Karpas-422 (cell line): ENCODE measurements at regions not wholly inside any gene's neighbourhood (a gene's known extent, or its start where the extent isn't known, plus 50 kb on each side); places are given as distances from the start of the nearest gene placed in this dataset.

ENCODE experiments used
- DNase-seq: peaks from one replicate; pipeline ENCODE4 v3.0.0-alpha.2; 2015
- H2AFZ ChIP-seq: fragments of 200-600 bp; sonication (generic); 2 replicates; pipeline ENCODE4 v1.6.1; 2014; ENCODE audit warnings: antibody characterized with exemption, low read length, mixed read lengths
- H3K27ac ChIP-seq: fragments of 200-600 bp; sonication (generic); 2 replicates; pipeline ENCODE4 v1.5.1; 2014; ENCODE audit warnings: mild to moderate bottlenecking, low read length, moderate library complexity
- H3K27me3 ChIP-seq: fragments of 200-600 bp; sonication (generic); 2 replicates; pipeline ENCODE4 v1.6.1; 2014; ENCODE audit warnings: low read length, mixed read lengths
- H3K36me3 ChIP-seq: fragments of 200-600 bp; sonication (generic); 2 replicates; pipeline ENCODE4 v1.6.1; 2014; ENCODE audit warnings: low read length, mixed read lengths; ENCODE audit not compliant: insufficient read depth
- H3K4me1 ChIP-seq: fragments of 200-600 bp; sonication (generic); 2 replicates; pipeline ENCODE4 v1.6.1; 2014; ENCODE audit warnings: mild to moderate bottlenecking, low read length, mixed read lengths
- H3K4me2 ChIP-seq: fragments of 200-600 bp; sonication (generic); 2 replicates; pipeline ENCODE4 v1.6.1; 2014; ENCODE audit warnings: low read length, low read depth, mild to moderate bottlenecking; ENCODE audit not compliant: poor library complexity, severe bottlenecking
- H3K4me3 ChIP-seq: fragments of 200-600 bp; sonication (generic); 2 replicates; pipeline ENCODE4 v1.5.1; 2014; ENCODE audit warnings: mild to moderate bottlenecking, antibody characterized with exemption, low read length, mixed read lengths
- H3K79me2 ChIP-seq: fragments of 200-600 bp; sonication (generic); 2 replicates; pipeline ENCODE4 v1.6.1; 2014; ENCODE audit warnings: mild to moderate bottlenecking, low read length, mixed read lengths
- H3K9ac ChIP-seq: fragments of 200-600 bp; sonication (generic); 2 replicates; pipeline ENCODE4 v1.6.0; 2014; ENCODE audit warnings: low read length
- H3K9me2 ChIP-seq: fragments of 200-600 bp; sonication (generic), shearing (Covaris generic); replicated peaks from 2 replicates; pipeline ENCODE4 v1.6.0; 2014; ENCODE audit warnings: mild to moderate bottlenecking, low read length, moderate library complexity; ENCODE audit not compliant: insufficient read depth
- H3K9me3 ChIP-seq: fragments of 300-700, 200-600 bp; sonication (generic); 2 replicates; pipeline ENCODE4 v1.6.1; 2014; ENCODE audit warnings: low read length, mixed read lengths
- H4K20me1 ChIP-seq: fragments of 200-600 bp; sonication (generic); 2 replicates; pipeline ENCODE4 v1.6.1; 2014; ENCODE audit warnings: mild to moderate bottlenecking, antibody characterized with exemption, low read length, low read depth; ENCODE audit not compliant: insufficient read depth

GRCh38 chr5:142445266-142445665 lies 120.4 kb upstream of the SPRY4 start:
- DNase-seq: no peak
- no peaks in the 10 kb centered on the region for H3K36me3 ChIP-seq
- H2AFZ ChIP-seq: no peak overlapping the region
- no peak overlapping the region for H3K4me2 ChIP-seq
- H3K79me2 ChIP-seq: no peaks in the 10 kb centered on the region
- H3K27me3 ChIP-seq: no peaks in the 10 kb centered on the region
- H4K20me1 ChIP-seq: no peaks in the 10 kb centered on the region
- H3K4me3 ChIP-seq: no peak overlapping the region
- H3K9ac ChIP-seq: no peak overlapping the region
- H3K4me1 ChIP-seq: no peaks in the 10 kb centered on the region
- no peaks in the 10 kb centered on the region for H3K9me3 ChIP-seq
- no peaks in the 10 kb centered on the region; the same call in 1 of the 2 replicates for H3K9me2 ChIP-seq
- H3K27ac ChIP-seq: no peak overlapping the region

- Histone ChIP-seq H2AFZ (no peak overlapping the region), H3K4me1 (peaks cover 19% of the 10 kb centered on the region), H3K79me2 (no peaks in the 10 kb centered on the region), H3K9me3 (no peaks in the 10 kb centered on the region), H3K9me2 (no peaks in the 10 kb centered on the region; the same call in 1 of the 2 replicates), H3K27me3 (no peaks in the 10 kb centered on the region), H3K36me3 (no peaks in the 10 kb centered on the region), H4K20me1 (no peaks in the 10 kb centered on the region), H3K27ac (no peak overlapping the region), H3K4me3 (no peak overlapping the region), H3K4me2 (no peak overlapping the region), H3K9ac (no peak overlapping the region)
- peak; percentile 16 for DNase-seq
Observed at GRCh38 chr5:142441616-142442015, 116.8 kb upstream of the SPRY4 start.

GRCh38 chr5:142439207-142439860 lies 114.5 kb upstream of the SPRY4 start:
- Histone ChIP-seq H3K36me3 (no peaks in the 10 kb centered on the region), H3K9me3 (no peaks in the 10 kb centered on the region), H2AFZ (no peak overlapping the region), H3K9me2 (no peaks in the 10 kb centered on the region), H3K4me1 (peaks cover 19% of the 10 kb centered on the region), H3K27ac (no peak overlapping the region), H4K20me1 (no peaks in the 10 kb centered on the region), H3K4me3 (no peak overlapping the region; the same call in 1 of the 2 replicates), H3K9ac (no peak overlapping the region), H3K4me2 (peak overlapping the region; percentile 38), H3K27me3 (no peaks in the 10 kb centered on the region), H3K79me2 (no peaks in the 10 kb centered on the region)
- DNase-seq: peak; percentile 67

- peak; percentile 38 for DNase-seq
- Histone ChIP-seq H3K9ac (no peak overlapping the region), H3K27me3 (no peaks in the 10 kb centered on the region), H3K4me2 (peak overlapping the region; percentile 38), H2AFZ (no peak overlapping the region), H3K9me2 (no peaks in the 10 kb centered on the region), H3K36me3 (no peaks in the 10 kb centered on the region), H3K4me3 (no peak overlapping the region; the same call in 1 of the 2 replicates), H3K9me3 (no peaks in the 10 kb centered on the region), H4K20me1 (no peaks in the 10 kb centered on the region), H3K79me2 (no peaks in the 10 kb centered on the region), H3K27ac (no peak overlapping the region), H3K4me1 (peaks cover 19% of the 10 kb centered on the region)
Observed at GRCh38 chr5:142438573-142438972, 113.8 kb upstream of the SPRY4 start.

GRCh38 chr5:142437563-142437962 lies 112.7 kb upstream of the SPRY4 start:
- H3K4me1 ChIP-seq: peaks cover 19% of the 10 kb centered on the region
- H4K20me1 ChIP-seq: no peaks in the 10 kb centered on the region
- no peak overlapping the region for H3K4me3 ChIP-seq
- no peak overlapping the region for H3K27ac ChIP-seq
- H3K9ac ChIP-seq: no peak overlapping the region
- DNase-seq: peak; percentile 32
- H3K36me3 ChIP-seq: no peaks in the 10 kb centered on the region
- no peak overlapping the region for H2AFZ ChIP-seq
- no peaks in the 10 kb centered on the region for H3K27me3 ChIP-seq
- no peaks in the 10 kb centered on the region for H3K79me2 ChIP-seq
- no peaks in the 10 kb centered on the region for H3K9me3 ChIP-seq
- H3K4me2 ChIP-seq: no peak overlapping the region
- no peaks in the 10 kb centered on the region for H3K9me2 ChIP-seq

GRCh38 chr5:142435410-142436115 lies 110.7 kb upstream of the SPRY4 start:
- no peaks in the 10 kb centered on the region for H4K20me1 ChIP-seq
- H3K9me3 ChIP-seq: no peaks in the 10 kb centered on the region
- no peaks in the 10 kb centered on the region for H3K79me2 ChIP-seq
- peak; percentile 11 for DNase-seq
- H3K9ac ChIP-seq: no peak overlapping the region
- H3K27me3 ChIP-seq: no peaks in the 10 kb centered on the region
- H3K4me1 ChIP-seq: peaks cover 19% of the 10 kb centered on the region
- no peak overlapping the region for H2AFZ ChIP-seq
- H3K4me2 ChIP-seq: no peak overlapping the region
- no peak overlapping the region for H3K27ac ChIP-seq
- H3K36me3 ChIP-seq: no peaks in the 10 kb centered on the region
- no peaks in the 10 kb centered on the region for H3K9me2 ChIP-seq
- H3K4me3 ChIP-seq: no peak overlapping the region

GRCh38 chr5:142434322-142434612 lies 109.4 kb upstream of the SPRY4 start:
- no peak overlapping the region for H3K9ac ChIP-seq
- no peaks in the 10 kb centered on the region for H3K9me3 ChIP-seq
- H3K27ac ChIP-seq: no peak overlapping the region
- no peaks in the 10 kb centered on the region for H3K79me2 ChIP-seq
- H4K20me1 ChIP-seq: no peaks in the 10 kb centered on the region
- no peaks in the 10 kb centered on the region for H3K27me3 ChIP-seq
- H3K4me2 ChIP-seq: no peak overlapping the region
- no peak overlapping the region for H3K4me3 ChIP-seq
- DNase-seq: no peak
- peaks cover 14% of the 10 kb centered on the region for H3K4me1 ChIP-seq
- H2AFZ ChIP-seq: no peak overlapping the region
- no peaks in the 10 kb centered on the region for H3K36me3 ChIP-seq
- H3K9me2 ChIP-seq: no peaks in the 10 kb centered on the region

GRCh38 chr5:142433526-142434321 lies 108.9 kb upstream of the SPRY4 start:
- Histone ChIP-seq H2AFZ (no peak overlapping the region), H3K36me3 (no peaks in the 10 kb centered on the region), H3K4me3 (no peak overlapping the region), H3K9ac (no peak overlapping the region), H3K4me1 (peaks cover 8% of the 10 kb centered on the region), H3K79me2 (no peaks in the 10 kb centered on the region), H3K9me2 (no peaks in the 10 kb centered on the region), H3K27ac (no peak overlapping the region), H3K9me3 (no peaks in the 10 kb centered on the region), H3K27me3 (no peaks in the 10 kb centered on the region), H4K20me1 (no peaks in the 10 kb centered on the region), H3K4me2 (no peak overlapping the region)
- no peak for DNase-seq
